H9 (cell line): ENCODE measurements at regions not wholly inside any gene's neighbourhood (a gene's known extent, or its start where the extent isn't known, plus 50 kb on each side); places are given as distances from the start of the nearest gene placed in this dataset.

Experiments used
- DNase-seq: peaks from one replicate; pipeline ENCODE4 v3.0.0-alpha.2; 2017
- H2AFZ ChIP-seq: one replicate; pipeline ENCODE4 v1.6.1; 2013; ENCODE audit warnings: mild to moderate bottlenecking, low read length, control low read depth, moderate library complexity
- H2AK5ac ChIP-seq: 2 replicates; pipeline ENCODE4 v1.6.1; 2013; ENCODE audit warnings: low read length, control low read depth, mixed read lengths; ENCODE audit not compliant: insufficient read length
- H2BK120ac ChIP-seq: one replicate; pipeline ENCODE4 v1.6.1; 2013; ENCODE audit warnings: low read depth, mild to moderate bottlenecking, low read length, control low read depth, inconsistent platforms; ENCODE audit not compliant: poor library complexity, severe bottlenecking
- H2BK12ac ChIP-seq: 2 replicates; pipeline ENCODE4 v1.6.1; 2013; ENCODE audit warnings: low read length, control low read depth, mixed read lengths, low read depth; ENCODE audit not compliant: insufficient read length
- H2BK15ac ChIP-seq: 2 replicates; pipeline ENCODE4 v1.6.1; 2013; ENCODE audit warnings: low read depth, low read length, control low read depth
- H2BK20ac ChIP-seq: one replicate; pipeline ENCODE4 v1.6.1; 2013; ENCODE audit warnings: low read depth, mild to moderate bottlenecking, low read length, control low read depth, inconsistent platforms; ENCODE audit not compliant: poor library complexity, severe bottlenecking
- H2BK5ac ChIP-seq: 2 replicates; pipeline ENCODE4 v1.6.1; 2013; ENCODE audit warnings: low read length, control low read depth, mixed read lengths; ENCODE audit not compliant: insufficient read length
- H3K14ac ChIP-seq: 2 replicates; pipeline ENCODE4 v1.6.1; 2013; ENCODE audit warnings: low read length, control low read depth; ENCODE audit not compliant: insufficient read depth
- H3K18ac ChIP-seq: 2 replicates; pipeline ENCODE4 v1.6.1; 2013; ENCODE audit warnings: low read depth, mild to moderate bottlenecking, mixed read lengths, low read length, control low read depth; ENCODE audit not compliant: insufficient read length
- H3K23ac ChIP-seq: 2 replicates; pipeline ENCODE4 v1.6.1; 2013; ENCODE audit warnings: low read length, control low read depth, mixed read lengths, low read depth; ENCODE audit not compliant: insufficient read length
- H3K23me2 ChIP-seq: 2 replicates; pipeline ENCODE4 v1.6.1; 2013; ENCODE audit warnings: low read depth, mild to moderate bottlenecking, mixed read lengths, low read length, control low read depth; ENCODE audit not compliant: insufficient read length, poor library complexity, severe bottlenecking
- H3K27ac ChIP-seq: 2 replicates; pipeline ENCODE4 v1.5.1; 2013; ENCODE audit warnings: low read length, control low read depth, mixed read lengths, low read depth; ENCODE audit not compliant: insufficient read length
- H3K27me3 ChIP-seq: 2 replicates; pipeline ENCODE4 v1.6.1; 2013; ENCODE audit warnings: low read length, control low read depth, inconsistent platforms; ENCODE audit not compliant: insufficient read depth
- H3K4ac ChIP-seq: 2 replicates; pipeline ENCODE4 v1.6.1; 2013; ENCODE audit warnings: low read depth, mild to moderate bottlenecking, control low read depth, inconsistent platforms, low read length, moderate library complexity
- H3K4me1 ChIP-seq: 2 replicates; pipeline ENCODE4 v1.6.1; 2013; ENCODE audit warnings: low read length, control low read depth, inconsistent platforms; ENCODE audit not compliant: insufficient read depth
- H3K4me2 ChIP-seq: 2 replicates; pipeline ENCODE4 v1.6.1; 2013; ENCODE audit warnings: low read length, control low read depth, mixed read lengths; ENCODE audit not compliant: insufficient read length, insufficient read depth
- H3K56ac ChIP-seq: 2 replicates; pipeline ENCODE4 v1.6.1; 2013; ENCODE audit warnings: low read depth, mild to moderate bottlenecking, mixed read lengths, low read length, control low read depth; ENCODE audit not compliant: insufficient read length
- H3K79me1 ChIP-seq: 2 replicates; pipeline ENCODE4 v1.6.1; 2013; ENCODE audit warnings: low read depth, mild to moderate bottlenecking, moderate library complexity, low read length, control low read depth, inconsistent platforms; ENCODE audit not compliant: insufficient read depth, poor library complexity, severe bottlenecking
- H3K79me2 ChIP-seq: 2 replicates; pipeline ENCODE4 v1.6.1; 2013; ENCODE audit warnings: low read length, control low read depth, inconsistent platforms; ENCODE audit not compliant: insufficient read depth
- H3K9ac ChIP-seq: 2 replicates; pipeline ENCODE4 v1.6.1; 2013; ENCODE audit warnings: low read length, control low read depth, mixed read lengths; ENCODE audit not compliant: insufficient read length; ENCODE audit errors: extremely low read depth
- H3K9me3 ChIP-seq: one replicate; pipeline ENCODE4 v1.6.1; 2013; ENCODE audit warnings: low read depth, low read length, inconsistent platforms; ENCODE audit not compliant: control insufficient read depth
- H3T11ph ChIP-seq: one replicate; pipeline ENCODE4 v1.6.1; 2013; ENCODE audit warnings: mild to moderate bottlenecking, low read length, control low read depth, inconsistent platforms
- H4K20me1 ChIP-seq: one replicate; pipeline ENCODE4 v1.6.1; 2013; ENCODE audit not compliant: control insufficient read depth, insufficient read length, insufficient read depth
- H4K5ac ChIP-seq: 2 replicates; pipeline ENCODE4 v1.6.1; 2013; ENCODE audit warnings: low read depth, mild to moderate bottlenecking, mixed read lengths, low read length, control low read depth; ENCODE audit not compliant: insufficient read length
- H4K8ac ChIP-seq: replicated peaks from 2 replicates; pipeline ENCODE4 v1.6.1; 2013; ENCODE audit warnings: low read length, control low read depth, mixed read lengths, low read depth; ENCODE audit not compliant: insufficient read length
- H4K91ac ChIP-seq: 2 replicates; pipeline ENCODE4 v1.6.1; 2013; ENCODE audit warnings: low read depth, mild to moderate bottlenecking, moderate library complexity, mixed read lengths, low read length, control low read depth; ENCODE audit not compliant: insufficient read length
- H3K27ac Mint-ChIP-seq, 3 experiments: 2 replicates in 2 of 3; 3 replicates in 1 of 3; pipeline ENCODE4 v1.8.0; 2020 to 2021; ENCODE audit warnings: mixed read lengths in 3 of 3, mild to moderate bottlenecking in 1 of 3, moderate library complexity in 1 of 3
- H3K27me3 Mint-ChIP-seq: 2 replicates; pipeline ENCODE4 v1.8.0; 2021; ENCODE audit warnings: low read depth, mild to moderate bottlenecking, moderate library complexity, mixed read lengths
- H3K36me3 Mint-ChIP-seq, 3 experiments: 2 replicates in 2 of 3; 3 replicates in 1 of 3; pipeline ENCODE4 v1.8.0; 2020 to 2021; ENCODE audit warnings: low read depth in 3 of 3, mixed read lengths in 3 of 3; ENCODE audit not compliant: insufficient read depth in 1 of 3
- H3K4me1 Mint-ChIP-seq, 2 experiments: 2 replicates each; pipeline ENCODE4 v1.8.0; 2020; ENCODE audit warnings: mixed read lengths in 2 of 2
- H3K4me3 Mint-ChIP-seq, 2 experiments: 2 replicates in 1 of 2; 3 replicates in 1 of 2; pipeline ENCODE4 v1.8.0; 2020 to 2021; ENCODE audit warnings: mild to moderate bottlenecking in 2 of 2, mixed read lengths in 2 of 2, moderate library complexity in 1 of 2
- H3K9me3 Mint-ChIP-seq, 2 experiments: 2 replicates in 1 of 2; 3 replicates in 1 of 2; pipeline ENCODE4 v1.8.0; 2020; ENCODE audit warnings: mild to moderate bottlenecking in 2 of 2, mixed read lengths in 2 of 2, moderate library complexity in 1 of 2
- CTCF ChIP-seq: fragments of 200-600 bp; sonication (generic); conservative IDR thresholded peaks from 3 replicates; pipeline ENCODE4 v1.8.0; 2021; ENCODE audit warnings: antibody characterized with exemption, mild to moderate bottlenecking
- WGBS: extraction: QIAGEN DNeasy Blood & Tissue Kit; methylation state at CpG from one replicate; pipeline ENCODE4 v1.1.7; 2013; ENCODE audit warnings: missing lambda C conversion rate, low lambda C conversion rate, mixed read lengths; ENCODE audit not compliant: insufficient read length; ENCODE audit errors: extremely low coverage; 5-methylcytosine and 5-hydroxymethylcytosine counted together

- Histone ChIP-seq H2BK120ac (no peak overlapping the region), H2BK5ac (no peak overlapping the region), H2BK12ac (no peak overlapping the region), H2BK20ac (no peak overlapping the region), H3K4me1 (peaks cover 10% of the 10 kb centered on the region; the same call in 1 of the 2 replicates), H3T11ph (no peak overlapping the region), H3K79me1 (no peaks in the 10 kb centered on the region), H3K9me3 (no peaks in the 10 kb centered on the region), H3K27ac (no peak overlapping the region), H3K23ac (no peak overlapping the region), H2BK15ac (no peak overlapping the region), H4K5ac (no peak overlapping the region), H4K20me1 (no peaks in the 10 kb centered on the region), H4K8ac (no peak overlapping the region), H2AFZ (no peak overlapping the region), H3K14ac (no peak overlapping the region), H4K91ac (no peak overlapping the region), H3K79me2 (no peaks in the 10 kb centered on the region), H3K27me3 (no peaks in the 10 kb centered on the region), H2AK5ac (no peak overlapping the region), H3K4ac (no peak overlapping the region), H3K23me2 (no peaks in the 10 kb centered on the region), H3K18ac (no peak overlapping the region), H3K4me2 (no peak overlapping the region), H3K9ac (no peak overlapping the region), H3K56ac (no peak overlapping the region)
- H3K36me3 Mint-ChIP-seq: no peaks in the 10 kb centered on the region
- H3K4me1 Mint-ChIP-seq: peaks cover 25 to 31% of the 10 kb centered on the region in 2 experiments
- TF ChIP-seq CTCF: no peak
- H3K4me3 Mint-ChIP-seq: no peak overlapping the region
- H3K27me3 Mint-ChIP-seq: no peaks in the 10 kb centered on the region
- no peak overlapping the region for H3K27ac Mint-ChIP-seq
- H3K9me3 Mint-ChIP-seq: no peaks in the 10 kb centered on the region
- no peak for DNase-seq
- WGBS: no CpG with 5 or more reads among the region's 1 CpG
Observed at GRCh38 chr9:23594421-23594820, 231.6 kb downstream of the ELAVL2 start.
